Osteocyte (in vitro differentiated cells): ENCODE measurements at regions not wholly inside any gene's neighbourhood (a gene's known extent, or its start where the extent isn't known, plus 50 kb on each side); places are given as distances from the start of the nearest gene placed in this dataset.

Experiments used
- DNase-seq: peaks from one replicate; pipeline ENCODE4 v3.0.0; 2021; ENCODE audit warnings: mixed read lengths; ENCODE audit not compliant: unreplicated experiment; ENCODE audit errors: extremely low spot score
- H3K27ac Mint-ChIP-seq: one replicate; pipeline ENCODE4 v1.8.0; 2021; ENCODE audit warnings: mild to moderate bottlenecking, mixed read lengths; ENCODE audit not compliant: unreplicated experiment
- H3K27me3 Mint-ChIP-seq: one replicate; pipeline ENCODE4 v1.8.0; 2021; ENCODE audit warnings: mixed read lengths; ENCODE audit not compliant: unreplicated experiment
- H3K36me3 Mint-ChIP-seq: one replicate; pipeline ENCODE4 v1.8.0; 2021; ENCODE audit warnings: mixed read lengths; ENCODE audit not compliant: unreplicated experiment
- H3K4me1 Mint-ChIP-seq: one replicate; pipeline ENCODE4 v1.8.0; 2021; ENCODE audit warnings: mixed read lengths; ENCODE audit not compliant: unreplicated experiment
- H3K4me3 Mint-ChIP-seq: one replicate; pipeline ENCODE4 v1.8.0; 2021; ENCODE audit warnings: mild to moderate bottlenecking, moderate library complexity, mixed read lengths; ENCODE audit not compliant: unreplicated experiment
- H3K9me3 Mint-ChIP-seq: one replicate; pipeline ENCODE4 v1.8.0; 2021; ENCODE audit warnings: mixed read lengths; ENCODE audit not compliant: unreplicated experiment
- TF ChIP-seq, protein P1 (sequence below): fragments of 200-600 bp; sonication (generic); IDR thresholded peaks from 2 replicates; pipeline ENCODE4 v1.5.0; 2021; ENCODE audit warnings: antibody characterized with exemption, mild to moderate bottlenecking, moderate library complexity

DNA sequence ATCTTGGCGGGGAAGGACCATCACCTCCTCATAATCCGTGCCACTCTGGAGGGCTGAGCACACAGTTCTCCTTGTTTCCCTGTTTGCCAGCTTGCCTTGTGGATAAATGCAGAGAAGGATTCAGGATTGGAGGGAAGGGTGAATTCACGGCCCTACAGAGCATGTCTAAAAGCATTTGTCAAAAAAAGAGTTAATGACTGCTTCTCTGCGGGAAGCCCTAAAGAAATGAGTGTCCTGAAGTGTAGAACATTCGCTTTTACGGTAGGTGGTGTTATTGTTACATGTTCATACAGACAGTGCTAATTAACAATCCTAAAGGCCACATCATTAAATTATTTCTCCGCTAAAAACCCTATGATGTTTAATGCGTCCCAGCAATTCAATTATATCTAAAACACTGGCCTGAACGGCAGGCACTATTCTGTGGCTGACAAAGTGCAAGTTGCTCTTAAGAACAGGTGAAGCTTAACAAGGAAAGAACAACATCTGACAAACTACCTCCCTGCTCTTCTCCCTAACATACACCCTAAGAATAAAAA lies 112.3 kb upstream of the NFIA start:
- H3K4me3 Mint-ChIP-seq = no peak overlapping the region
- TF ChIP-seq, protein P1, sequence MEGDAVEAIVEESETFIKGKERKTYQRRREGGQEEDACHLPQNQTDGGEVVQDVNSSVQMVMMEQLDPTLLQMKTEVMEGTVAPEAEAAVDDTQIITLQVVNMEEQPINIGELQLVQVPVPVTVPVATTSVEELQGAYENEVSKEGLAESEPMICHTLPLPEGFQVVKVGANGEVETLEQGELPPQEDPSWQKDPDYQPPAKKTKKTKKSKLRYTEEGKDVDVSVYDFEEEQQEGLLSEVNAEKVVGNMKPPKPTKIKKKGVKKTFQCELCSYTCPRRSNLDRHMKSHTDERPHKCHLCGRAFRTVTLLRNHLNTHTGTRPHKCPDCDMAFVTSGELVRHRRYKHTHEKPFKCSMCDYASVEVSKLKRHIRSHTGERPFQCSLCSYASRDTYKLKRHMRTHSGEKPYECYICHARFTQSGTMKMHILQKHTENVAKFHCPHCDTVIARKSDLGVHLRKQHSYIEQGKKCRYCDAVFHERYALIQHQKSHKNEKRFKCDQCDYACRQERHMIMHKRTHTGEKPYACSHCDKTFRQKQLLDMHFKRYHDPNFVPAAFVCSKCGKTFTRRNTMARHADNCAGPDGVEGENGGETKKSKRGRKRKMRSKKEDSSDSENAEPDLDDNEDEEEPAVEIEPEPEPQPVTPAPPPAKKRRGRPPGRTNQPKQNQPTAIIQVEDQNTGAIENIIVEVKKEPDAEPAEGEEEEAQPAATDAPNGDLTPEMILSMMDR = peak; percentile 70
- peaks cover 49% of the 10 kb centered on the region for H3K4me1 Mint-ChIP-seq
- no peak for DNase-seq
- peaks cover 7% of the 10 kb centered on the region for H3K36me3 Mint-ChIP-seq
- no peaks in the 10 kb centered on the region for H3K27me3 Mint-ChIP-seq
- no peak overlapping the region for H3K27ac Mint-ChIP-seq
- peaks cover 9% of the 10 kb centered on the region for H3K9me3 Mint-ChIP-seq

DNA sequence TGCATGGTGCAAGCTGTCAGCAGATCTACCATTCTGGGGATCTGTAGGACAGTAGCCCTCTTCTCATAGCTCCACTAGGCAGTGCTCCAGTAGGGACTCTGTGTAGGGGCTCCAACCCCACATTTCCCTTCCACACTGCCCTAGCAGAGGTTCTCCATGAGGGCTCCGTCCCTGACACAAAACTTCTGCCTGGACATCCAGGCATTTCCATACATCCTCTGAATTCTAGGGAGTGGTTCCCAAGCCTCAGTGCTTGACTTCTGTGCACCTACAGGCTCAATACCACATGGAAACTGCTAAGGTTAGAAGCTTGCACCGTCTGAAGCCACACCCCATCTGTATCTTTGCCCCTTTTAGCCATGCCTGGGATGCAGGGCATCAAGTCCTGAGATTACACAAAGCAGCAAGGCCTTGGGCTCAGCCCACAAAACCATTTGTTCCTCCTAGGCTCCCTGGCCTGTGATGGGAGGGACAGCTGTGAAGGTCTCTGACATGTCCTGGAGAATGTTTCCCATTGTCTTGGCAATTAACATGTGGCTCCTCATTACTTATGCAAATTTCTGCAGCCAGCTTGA lies 117.0 kb upstream of the NFIA start:
- DNase-seq = no peak
- Mint-ChIP-seq H3K4me3 (no peak overlapping the region), H3K4me1 (peaks cover 57% of the 10 kb centered on the region), H3K27ac (no peak overlapping the region), H3K27me3 (no peaks in the 10 kb centered on the region), H3K9me3 (peaks cover 16% of the 10 kb centered on the region), H3K36me3 (peaks cover 7% of the 10 kb centered on the region)
- TF ChIP-seq, protein P1 = no peak

DNA sequence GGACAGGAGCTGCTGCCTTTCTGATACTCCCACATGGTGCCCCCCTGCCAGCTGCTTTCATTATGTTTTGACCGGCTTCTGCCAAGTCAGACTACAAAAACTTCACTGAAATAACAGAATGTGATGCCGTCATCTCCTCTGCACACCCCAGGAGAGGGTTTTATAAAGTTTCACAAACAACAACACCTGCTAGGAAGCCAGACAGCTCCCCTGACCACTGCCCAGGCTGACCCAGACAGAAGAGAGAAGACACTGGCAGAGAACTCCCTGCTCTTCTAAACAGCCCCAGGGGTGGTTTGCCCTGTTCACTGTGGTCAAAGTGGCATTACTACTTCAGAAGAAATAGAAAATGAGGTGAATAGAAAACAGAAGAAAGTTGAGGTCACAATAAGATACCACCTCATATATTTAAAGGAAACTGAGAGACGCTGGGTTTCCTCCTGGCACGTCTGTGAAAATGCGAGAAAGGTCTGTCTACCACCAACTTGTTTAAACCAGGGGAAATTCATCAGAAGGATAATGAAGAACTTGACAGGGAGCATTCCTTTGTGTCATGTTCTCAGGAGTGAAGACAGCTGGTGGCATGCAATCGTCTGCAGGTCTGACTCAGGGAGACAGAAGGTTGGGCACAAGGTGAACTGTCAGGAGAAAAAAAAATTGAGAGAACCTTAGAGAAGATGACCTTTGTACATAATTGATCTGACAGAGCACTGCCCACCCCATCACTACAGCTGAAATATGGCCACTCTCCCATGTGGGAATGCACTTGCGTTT lies 119.0 kb upstream of the NFIA start:
- H3K27me3 Mint-ChIP-seq = no peaks in the 10 kb centered on the region
- peaks cover 57% of the 10 kb centered on the region for H3K4me1 Mint-ChIP-seq
- peaks cover 16% of the 10 kb centered on the region for H3K9me3 Mint-ChIP-seq
- no peak for DNase-seq
- peaks cover 7% of the 10 kb centered on the region for H3K36me3 Mint-ChIP-seq
- H3K4me3 Mint-ChIP-seq = peak overlapping the region; percentile 4
- H3K27ac Mint-ChIP-seq = peak overlapping the region; percentile 85
- TF ChIP-seq, protein P1 = no peak

DNA sequence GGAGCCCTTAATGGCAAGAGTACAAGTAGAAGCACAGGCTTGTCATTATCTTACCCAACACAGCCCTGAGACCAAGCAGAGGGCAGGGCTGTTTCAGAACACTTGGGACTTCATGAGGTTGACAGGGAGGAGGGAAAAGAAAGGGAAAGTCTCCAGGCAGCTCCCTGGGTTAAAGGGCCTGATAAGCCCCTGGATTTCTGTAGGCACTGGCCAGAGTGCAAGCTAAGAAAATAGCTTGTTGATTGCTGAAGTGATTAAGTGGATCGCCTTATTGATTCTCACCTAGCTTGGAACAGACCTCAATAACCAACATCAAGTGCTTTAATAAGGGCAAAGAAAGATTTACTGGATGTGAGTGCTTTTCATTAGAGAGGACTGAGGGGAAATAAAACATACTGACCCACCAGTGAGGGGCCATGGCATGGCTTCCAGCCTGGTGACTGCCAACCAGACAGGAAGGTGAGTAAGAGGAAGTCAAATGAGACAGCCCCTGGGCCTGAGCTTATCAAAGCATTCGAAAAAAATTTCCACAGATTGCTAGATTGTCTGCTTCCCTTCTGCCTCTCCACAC lies 121.4 kb upstream of the NFIA start:
- Mint-ChIP-seq H3K4me3 (no peak overlapping the region), H3K27ac (peak overlapping the region; percentile 41), H3K4me1 (peaks cover 47% of the 10 kb centered on the region), H3K36me3 (peaks cover 3% of the 10 kb centered on the region), H3K9me3 (peaks cover 7% of the 10 kb centered on the region), H3K27me3 (no peaks in the 10 kb centered on the region)
- DNase-seq = no peak
- TF ChIP-seq, protein P1 = no peak

DNA sequence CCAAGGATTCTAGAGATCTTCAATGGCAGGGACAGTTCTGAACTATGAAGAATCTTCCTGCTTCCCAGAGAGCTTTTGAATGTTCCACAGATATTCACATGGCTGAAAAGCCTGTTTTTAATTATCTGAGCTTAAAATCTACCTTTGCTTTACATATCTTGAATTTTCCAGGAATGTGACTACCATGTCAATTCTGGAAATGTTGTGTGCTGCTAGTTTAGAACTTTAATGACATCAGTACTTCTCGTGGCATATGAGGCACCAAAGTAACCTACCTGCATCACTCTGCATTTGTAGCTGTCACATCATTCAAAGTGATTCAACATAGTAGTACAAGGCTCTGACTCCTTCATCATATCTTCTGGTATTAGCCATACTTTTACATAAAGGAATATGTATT lies 122.7 kb upstream of the NFIA start:
- peaks cover under 1% of the 10 kb centered on the region for H3K36me3 Mint-ChIP-seq
- H3K4me1 Mint-ChIP-seq = peaks cover 47% of the 10 kb centered on the region
- TF ChIP-seq, protein P1 = no peak
- no peaks in the 10 kb centered on the region for H3K27me3 Mint-ChIP-seq
- no peak overlapping the region for H3K27ac Mint-ChIP-seq
- no peak for DNase-seq
- no peak overlapping the region for H3K4me3 Mint-ChIP-seq
- peaks cover 10% of the 10 kb centered on the region for H3K9me3 Mint-ChIP-seq
